Stimulated activated CD8-positive, alpha-beta memory T cell treated with anti-CD3 and anti-CD28 coated beads, Interleukin-12 subunit alpha, Interleukin-12 subunit beta, amount 100 ng/mL, for 4 hours (primary cell): ENCODE measurements at regions not wholly inside any gene's neighbourhood (a gene's known extent, or its start where the extent isn't known, plus 50 kb on each side); places are given as distances from the start of the nearest gene placed in this dataset.
A peak's percentile ranks its signal among the peaks of the same experiment; 100 is the strongest.
"Not testable (repeated sequence)": the region's sequence is repeated elsewhere in the genome, so short reads cannot be mapped to it uniquely, and the experiment has no call there.

ENCODE experiments used
- DNase-seq: peaks from one replicate; pipeline ENCODE4 v3.0.0-alpha.2; 2020; ENCODE audit warnings: low read depth

- no peak for DNase-seq
Measured at GRCh38 chr13:48583859-48584311, 51.0 kb upstream of the RCBTB2 start.

GRCh38 chr13:48585456-48585840 lies 52.6 kb upstream of the RCBTB2 start:
- no peak for DNase-seq

GRCh38 chr13:48586591-48587103 lies 53.8 kb upstream of the RCBTB2 start:
- DNase-seq = no peak

- no peak for DNase-seq
Measured at GRCh38 chr13:48588120-48588519, 55.2 kb upstream of the RCBTB2 start.

- DNase-seq = no peak
Measured at GRCh38 chr13:48590141-48590901, 57.4 kb upstream of the RCBTB2 start.

- not testable (repeated sequence) for DNase-seq
Measured at GRCh38 chr13:48591124-48591872, 58.4 kb upstream of the RCBTB2 start.

- DNase-seq = no peak
Measured at GRCh38 chr13:48591889-48592687, 59.2 kb upstream of the RCBTB2 start.

GRCh38 chr13:48592688-48593049 lies 59.8 kb upstream of the RCBTB2 start:
- DNase-seq = no peak

GRCh38 chr13:48593536-48593935 lies 60.2 kb upstream of the CYSLTR2 start:
- DNase-seq = no peak

- DNase-seq = no peak
Measured at GRCh38 chr13:48594096-48594815, 59.5 kb upstream of the CYSLTR2 start.

GRCh38 chr13:48595431-48596429 lies 58.0 kb upstream of the CYSLTR2 start:
- peak; percentile 4 for DNase-seq

- DNase-seq = no peak
Measured at GRCh38 chr13:48600374-48601364, 53.1 kb upstream of the CYSLTR2 start.

GRCh38 chr13:48602296-48603016 lies 51.3 kb upstream of the CYSLTR2 start:
- DNase-seq = no peak

GRCh38 chr13:48603375-48603774 lies 50.4 kb upstream of the CYSLTR2 start:
- no peak for DNase-seq
